NCI-H1048 (cell line): ENCODE measurements at regions not wholly inside any gene's neighbourhood (a gene's known extent, or its start where the extent isn't known, plus 50 kb on each side); places are given as distances from the start of the nearest gene placed in this dataset.
"Not testable (repeated sequence)": the region's sequence is repeated elsewhere in the genome, so short reads cannot be mapped to it uniquely, and the experiment has no call there.

Experiments
- DNase-seq: peaks from one replicate; lab custom pipeline; 2025; lab: John Stamatoyannopoulos, UW

- DNase-seq, result no peak
Observed at GRCh38 chr2:192539306-192539705, 344.6 kb upstream of the TMEFF2 start.

- DNase-seq, result no peak
Observed at GRCh38 chr2:192536922-192537624, 342.3 kb upstream of the TMEFF2 start.

- DNase-seq, result no peak
Observed at GRCh38 chr2:192535956-192536921, 341.5 kb upstream of the TMEFF2 start.

GRCh38 chr2:192534072-192534471 lies 339.3 kb upstream of the TMEFF2 start:
- no peak for DNase-seq

GRCh38 chr2:192524642-192525251 lies 330.0 kb upstream of the TMEFF2 start:
- not testable (repeated sequence) for DNase-seq

- not testable (repeated sequence) for DNase-seq
Observed at GRCh38 chr2:192524214-192524613, 329.5 kb upstream of the TMEFF2 start.

- DNase-seq, result no peak
Observed at GRCh38 chr2:192515937-192516336, 321.2 kb upstream of the TMEFF2 start.

GRCh38 chr2:192513575-192513974 lies 318.8 kb upstream of the TMEFF2 start:
- no peak for DNase-seq

GRCh38 chr2:192507836-192508450 lies 313.2 kb upstream of the TMEFF2 start:
- DNase-seq, result not testable (repeated sequence)

GRCh38 chr2:192500550-192501200 lies 305.9 kb upstream of the TMEFF2 start:
- DNase-seq, result no peak

- DNase-seq, result peak; percentile 42
Observed at GRCh38 chr2:192499476-192499875, 304.7 kb upstream of the TMEFF2 start.

- no peak for DNase-seq
Observed at GRCh38 chr2:192498747-192499146, 304.0 kb upstream of the TMEFF2 start.

- DNase-seq, result not testable (repeated sequence)
Observed at GRCh38 chr2:192488158-192488557, 293.4 kb upstream of the TMEFF2 start.

- DNase-seq, result no peak
Observed at GRCh38 chr2:192487636-192488035, 292.9 kb upstream of the TMEFF2 start.

- no peak for DNase-seq
Observed at GRCh38 chr2:192484903-192485302, 290.2 kb upstream of the TMEFF2 start.

GRCh38 chr2:192480984-192481383 lies 286.3 kb upstream of the TMEFF2 start:
- no peak for DNase-seq

- no peak for DNase-seq
Observed at GRCh38 chr2:192473331-192473730, 278.6 kb upstream of the TMEFF2 start.

- DNase-seq, result no peak
Observed at GRCh38 chr2:192471982-192472381, 277.2 kb upstream of the TMEFF2 start.

- no peak for DNase-seq
Observed at GRCh38 chr2:192469612-192470011, 274.9 kb upstream of the TMEFF2 start.

- DNase-seq, result no peak
Observed at GRCh38 chr2:192467953-192468660, 273.4 kb upstream of the TMEFF2 start.

GRCh38 chr2:192465141-192465540 lies 270.4 kb upstream of the TMEFF2 start:
- no peak for DNase-seq
